ENCODE measurements at regions not wholly inside any gene's neighbourhood (a gene's known extent, or its start where the extent isn't known, plus 50 kb on each side); places are given as distances from the start of the nearest gene placed in this dataset.
"Not testable (repeated sequence)": the region's sequence is repeated elsewhere in the genome, so short reads cannot be mapped to it uniquely, and the experiment has no call there.

DNA sequence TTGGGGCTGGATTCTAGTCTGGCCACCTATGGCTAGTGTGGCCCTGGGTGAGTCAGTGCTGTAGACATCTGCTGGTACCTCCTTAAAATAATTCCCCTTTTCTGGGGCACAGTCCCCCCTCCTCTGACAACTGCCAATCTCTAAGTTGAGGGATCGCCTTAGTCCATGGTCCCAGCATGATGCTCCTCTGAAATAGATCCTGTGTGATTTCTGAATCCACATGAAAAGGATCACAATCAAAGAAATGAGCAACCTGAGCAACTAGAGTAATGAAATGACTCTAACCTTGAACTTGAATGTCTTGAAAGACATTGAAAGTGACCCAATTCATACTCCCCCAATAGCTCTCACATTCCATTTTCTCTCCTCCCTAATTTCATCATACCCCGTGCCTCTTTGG is 332.5 kb downstream of the VRK1 start:
- no peak overlapping the region for H3K27ac ChIP-seq (ENCODE audit: insufficient read depth, low read depth, low read length)
- BruUV-seq (replicated peaks) = no TSS peak
- H3K4me3 ChIP-seq (replicated peaks in 1 of 3; ENCODE audit: insufficient read depth in 1 of 3, low read depth in 1 of 3, low read length in 3 of 3) = no peak overlapping the region
- intact Hi-C loops (cut with micrococcal nuclease) = no loop called here
- POLR2A ChIA-PET = no interaction called here
- H3K9me1 ChIP-seq (replicated peaks; ENCODE audit: control insufficient read depth, extremely low read depth, insufficient read depth, low read length) = no peaks in the 10 kb centered on the region
- H3K27me3 ChIP-seq (ENCODE audit: control insufficient read depth in 2 of 2, insufficient read depth in 2 of 2, low read length in 2 of 2) = no peaks in the 10 kb centered on the region
- no peak overlapping the region for H3K4me2 ChIP-seq (ENCODE audit: insufficient read depth, low read length)
- CTCF ChIA-PET = no interaction called here
- H4K20me1 ChIP-seq (replicated peaks; ENCODE audit: control insufficient read depth, extremely low read depth, insufficient read depth, low read length) = no peaks in the 10 kb centered on the region
- H2AFZ ChIP-seq (ENCODE audit: low read depth, low read length) = no peak overlapping the region
- no peaks in the 10 kb centered on the region for H3K79me2 ChIP-seq (ENCODE audit: control insufficient read depth, insufficient read depth, low read length)
- no peak for TF ChIP-seq CTCF (IDR thresholded peaks at IDR 0.05; ENCODE audit: extremely low read depth in 1 of 2, insufficient read depth in 1 of 2, low read depth in 1 of 2, low read length in 2 of 2)
- TF ChIP-seq MYC (IDR thresholded peaks at IDR 0.05; ENCODE audit: low read depth, low read length) = no peak
- TF ChIP-seq EZH2 (IDR thresholded peaks at IDR 0.05; ENCODE audit: borderline replicate concordance, low read depth, low read length, severe bottlenecking) = no peak
- no peak for TF ChIP-seq MAX (IDR thresholded peaks at IDR 0.05; ENCODE audit: insufficient read depth, insufficient read length)
- no peak for TF ChIP-seq JUN (IDR thresholded peaks at IDR 0.05; ENCODE audit: borderline replicate concordance, insufficient read depth, insufficient read length, low read depth)
- TF ChIP-seq POLR2A (IDR thresholded peaks at IDR 0.05; ENCODE audit: low read depth, low read length) = no peak
- TF ChIP-seq FOS (IDR thresholded peaks at IDR 0.05; ENCODE audit: borderline replicate concordance, insufficient read depth, low read length) = no peak
- no peak for TF ChIP-seq POLR2AphosphoS5 (IDR thresholded peaks at IDR 0.05; ENCODE audit: insufficient read depth, low read depth, low read length)
- no peak for TF ChIP-seq GATA2 (IDR thresholded peaks at IDR 0.05; ENCODE audit: insufficient read depth, insufficient read length, low read depth, low read length)
- dilution Hi-C loops (cut with MboI; ENCODE audit: extremely low pct_ligation_motif_present, low sequenced_read_pairs) = no loop called here
- H3K4me1 ChIP-seq (ENCODE audit: control insufficient read depth, extremely low read depth, insufficient read depth, low read length) = no peaks in the 10 kb centered on the region
- no peak for FAIRE-seq
- peaks cover 4% of the 10 kb centered on the region for H3K9me3 ChIP-seq (replicated peaks; ENCODE audit: control insufficient read depth, insufficient read depth, low read length)
- H3K36me3 ChIP-seq (ENCODE audit: control insufficient read depth in 2 of 2, extremely low read depth in 1 of 2, insufficient read depth in 2 of 2, low read length in 2 of 2) = no peaks in the 10 kb centered on the region
- no peak for DNase-seq (ENCODE audit: low read depth, low spot score)
- no peak overlapping the region for H3K9ac ChIP-seq (replicated peaks; ENCODE audit: extremely low read depth, insufficient read depth, low read length)

DNA sequence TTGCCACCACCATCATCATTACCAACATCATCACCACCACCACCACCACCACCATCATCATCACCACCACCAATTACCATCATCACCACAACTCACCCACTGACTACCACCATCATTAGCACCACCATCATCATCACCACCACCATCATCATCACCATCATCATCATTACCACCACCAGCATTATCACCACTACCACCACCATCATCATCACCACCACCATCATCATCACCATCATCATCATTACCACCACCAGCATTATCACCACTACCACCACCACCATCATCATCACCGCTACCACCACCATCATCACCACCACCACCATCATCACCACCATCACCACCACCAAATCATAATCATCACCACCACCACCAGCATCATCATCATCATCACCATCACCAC is 338.7 kb downstream of the VRK1 start:
- dilution Hi-C loops (cut with MboI; ENCODE audit: extremely low pct_ligation_motif_present, low sequenced_read_pairs); POLR2A ChIA-PET; H3K9ac ChIP-seq (replicated peaks; ENCODE audit: extremely low read depth, insufficient read depth, low read length); intact Hi-C loops (cut with micrococcal nuclease); H3K27me3 ChIP-seq (ENCODE audit: control insufficient read depth in 2 of 2, insufficient read depth in 2 of 2, low read length in 2 of 2); H3K4me3 ChIP-seq (replicated peaks in 1 of 3; ENCODE audit: insufficient read depth in 1 of 3, low read depth in 1 of 3, low read length in 3 of 3); H3K79me2 ChIP-seq (ENCODE audit: control insufficient read depth, insufficient read depth, low read length); H3K36me3 ChIP-seq (ENCODE audit: control insufficient read depth in 2 of 2, extremely low read depth in 1 of 2, insufficient read depth in 2 of 2, low read length in 2 of 2); H3K4me2 ChIP-seq (ENCODE audit: insufficient read depth, low read length); DNase-seq (ENCODE audit: low read depth, low spot score); H3K4me1 ChIP-seq (ENCODE audit: control insufficient read depth, extremely low read depth, insufficient read depth, low read length); BruUV-seq (replicated peaks); H3K9me1 ChIP-seq (replicated peaks; ENCODE audit: control insufficient read depth, extremely low read depth, insufficient read depth, low read length); FAIRE-seq; H2AFZ ChIP-seq (ENCODE audit: low read depth, low read length); H4K20me1 ChIP-seq (replicated peaks; ENCODE audit: control insufficient read depth, extremely low read depth, insufficient read depth, low read length); CTCF ChIA-PET; H3K9me3 ChIP-seq (replicated peaks; ENCODE audit: control insufficient read depth, insufficient read depth, low read length); H3K27ac ChIP-seq (ENCODE audit: insufficient read depth, low read depth, low read length): not testable (repeated sequence)
